ENCODE measurements at regions not wholly inside any gene's neighbourhood (a gene's known extent, or its start where the extent isn't known, plus 50 kb on each side); places are given as distances from the start of the nearest gene placed in this dataset.

- H3K27ac Mint-ChIP-seq, result no peak overlapping the region
- DNase-seq, result no peak
- H3K9me3 Mint-ChIP-seq, result no peaks in the 10 kb centered on the region
- H3K36me3 Mint-ChIP-seq (ENCODE audit: low read depth), result no peaks in the 10 kb centered on the region
- H3K4me3 Mint-ChIP-seq, result no peak overlapping the region
- H3K4me1 Mint-ChIP-seq, result peaks cover 20% of the 10 kb centered on the region
- TF ChIP-seq, protein P1, sequence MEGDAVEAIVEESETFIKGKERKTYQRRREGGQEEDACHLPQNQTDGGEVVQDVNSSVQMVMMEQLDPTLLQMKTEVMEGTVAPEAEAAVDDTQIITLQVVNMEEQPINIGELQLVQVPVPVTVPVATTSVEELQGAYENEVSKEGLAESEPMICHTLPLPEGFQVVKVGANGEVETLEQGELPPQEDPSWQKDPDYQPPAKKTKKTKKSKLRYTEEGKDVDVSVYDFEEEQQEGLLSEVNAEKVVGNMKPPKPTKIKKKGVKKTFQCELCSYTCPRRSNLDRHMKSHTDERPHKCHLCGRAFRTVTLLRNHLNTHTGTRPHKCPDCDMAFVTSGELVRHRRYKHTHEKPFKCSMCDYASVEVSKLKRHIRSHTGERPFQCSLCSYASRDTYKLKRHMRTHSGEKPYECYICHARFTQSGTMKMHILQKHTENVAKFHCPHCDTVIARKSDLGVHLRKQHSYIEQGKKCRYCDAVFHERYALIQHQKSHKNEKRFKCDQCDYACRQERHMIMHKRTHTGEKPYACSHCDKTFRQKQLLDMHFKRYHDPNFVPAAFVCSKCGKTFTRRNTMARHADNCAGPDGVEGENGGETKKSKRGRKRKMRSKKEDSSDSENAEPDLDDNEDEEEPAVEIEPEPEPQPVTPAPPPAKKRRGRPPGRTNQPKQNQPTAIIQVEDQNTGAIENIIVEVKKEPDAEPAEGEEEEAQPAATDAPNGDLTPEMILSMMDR (IDR thresholded peaks at IDR 0.05), result no peak
- no peaks in the 10 kb centered on the region for H3K27me3 Mint-ChIP-seq (ENCODE audit: low read depth, poor library complexity)
Measured at GRCh38 chr5:106862450-106863193, 808.1 kb downstream of the EFNA5 start.

- no peaks in the 10 kb centered on the region for H3K27me3 Mint-ChIP-seq (ENCODE audit: low read depth, poor library complexity)
- TF ChIP-seq, protein P1 (IDR thresholded peaks at IDR 0.05), result no peak
- no peaks in the 10 kb centered on the region for H3K9me3 Mint-ChIP-seq
- no peak overlapping the region for H3K27ac Mint-ChIP-seq
- no peak overlapping the region for H3K4me3 Mint-ChIP-seq
- H3K4me1 Mint-ChIP-seq, result peaks cover 20% of the 10 kb centered on the region
- no peak for DNase-seq
- H3K36me3 Mint-ChIP-seq (ENCODE audit: low read depth), result no peaks in the 10 kb centered on the region
Measured at GRCh38 chr5:106860398-106861044, 810.2 kb downstream of the EFNA5 start.

GRCh38 chr5:106858616-106859015, 812.1 kb downstream of the EFNA5 start:
- Mint-ChIP-seq H3K36me3 (ENCODE audit: low read depth) (no peaks in the 10 kb centered on the region), H3K4me1 (peaks cover 15% of the 10 kb centered on the region), H3K27ac (no peak overlapping the region), H3K27me3 (ENCODE audit: low read depth, poor library complexity) (no peaks in the 10 kb centered on the region), H3K9me3 (no peaks in the 10 kb centered on the region), H3K4me3 (no peak overlapping the region)
- DNase-seq, result no peak
- TF ChIP-seq, protein P1 (IDR thresholded peaks at IDR 0.05), result no peak

DNA sequence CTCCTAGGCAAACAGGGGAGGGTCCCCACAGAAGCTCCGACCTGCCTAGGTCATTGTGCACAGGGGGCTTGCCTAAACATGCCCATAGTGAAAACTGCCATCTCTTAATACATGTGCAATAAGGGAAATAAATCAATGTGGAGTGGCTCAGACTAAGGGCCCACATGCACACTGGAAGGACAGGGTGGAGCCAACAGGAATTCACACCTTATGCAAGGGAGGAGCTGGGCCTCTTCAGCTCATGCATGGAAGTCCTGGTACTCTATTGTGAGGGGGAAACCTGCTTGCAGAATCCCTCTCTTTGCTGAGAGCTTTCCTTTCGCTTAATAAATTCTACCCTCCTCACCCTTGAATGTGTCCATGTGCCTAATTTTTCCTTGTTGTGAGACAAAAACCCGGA, 815.8 kb downstream of the EFNA5 start:
- no peak for DNase-seq
- Mint-ChIP-seq H3K36me3 (ENCODE audit: low read depth) (no peaks in the 10 kb centered on the region), H3K27me3 (ENCODE audit: low read depth, poor library complexity) (peaks cover 4% of the 10 kb centered on the region), H3K27ac (no peak overlapping the region), H3K4me3 (no peak overlapping the region), H3K4me1 (no peaks in the 10 kb centered on the region), H3K9me3 (no peaks in the 10 kb centered on the region)
- TF ChIP-seq, protein P1 (IDR thresholded peaks at IDR 0.05), result no peak

DNA sequence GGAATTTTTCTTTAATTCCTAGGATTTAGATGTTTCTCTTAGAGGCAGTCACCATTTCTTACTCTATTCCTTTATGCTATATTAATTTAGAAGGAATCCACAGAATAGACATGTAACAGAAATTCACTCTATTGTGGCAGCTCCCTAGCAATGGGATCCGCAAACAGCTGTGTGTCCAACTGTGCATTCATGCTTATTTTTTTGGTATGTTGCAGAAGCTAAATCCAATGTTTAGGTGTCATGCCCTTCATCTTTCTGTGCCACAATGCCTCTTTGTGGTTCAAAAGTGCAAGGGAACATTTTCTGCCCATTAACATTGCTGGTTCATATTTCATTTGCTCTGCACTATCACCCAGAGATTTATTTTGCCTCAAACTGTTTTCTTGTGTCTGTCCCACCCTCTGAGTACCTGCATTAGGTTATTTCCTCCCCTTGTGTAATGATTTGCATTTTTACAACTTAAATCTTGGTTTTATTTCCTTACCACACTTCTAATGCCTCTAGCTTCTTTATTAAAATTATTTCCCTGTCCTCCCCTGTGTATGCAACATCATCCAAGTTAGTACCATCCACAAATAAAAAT, 816.5 kb downstream of the EFNA5 start:
- Mint-ChIP-seq H3K27ac (no peak overlapping the region), H3K4me3 (no peak overlapping the region)
- TF ChIP-seq, protein P1 (IDR thresholded peaks at IDR 0.05), result no peak

More for the DNA sequence above, 816.5 kb downstream of the EFNA5 start:
- no peak for DNase-seq
- H3K4me1 Mint-ChIP-seq, result no peaks in the 10 kb centered on the region
- peaks cover 4% of the 10 kb centered on the region for H3K27me3 Mint-ChIP-seq (ENCODE audit: low read depth, poor library complexity)
- no peaks in the 10 kb centered on the region for H3K36me3 Mint-ChIP-seq (ENCODE audit: low read depth)
- H3K9me3 Mint-ChIP-seq, result no peaks in the 10 kb centered on the region

Measured in nephron progenitor cell (in vitro differentiated cells).